GM18858 (cell line): ENCODE measurements at regions not wholly inside any gene's neighbourhood (a gene's known extent, or its start where the extent isn't known, plus 50 kb on each side); places are given as distances from the start of the nearest gene placed in this dataset.

Experiments used
- ATAC-seq: cut with Tn5 transposase; IDR thresholded peaks from one replicate; pipeline ENCODE4 v1.9.1; 2021; ENCODE audit not compliant: unreplicated experiment

- ATAC-seq = no peak
These were observed 266.4 kb upstream of the TBC1D5 start for GRCh38 chr3:18008706-18009368.

- no peak for ATAC-seq
These were observed 265.5 kb upstream of the TBC1D5 start for GRCh38 chr3:18007980-18008379.

GRCh38 chr3:17995769-17996168 lies 253.3 kb upstream of the TBC1D5 start:
- no peak for ATAC-seq

GRCh38 chr3:17994167-17994566 lies 251.7 kb upstream of the TBC1D5 start:
- ATAC-seq = no peak

- no peak for ATAC-seq
These were observed 248.0 kb upstream of the TBC1D5 start for GRCh38 chr3:17990390-17990789.

GRCh38 chr3:17986348-17986816 lies 244.0 kb upstream of the TBC1D5 start:
- ATAC-seq = no peak

- ATAC-seq = no peak
These were observed 243.4 kb upstream of the TBC1D5 start for GRCh38 chr3:17985658-17986347.

- ATAC-seq = no peak
These were observed 240.7 kb upstream of the TBC1D5 start for GRCh38 chr3:17983106-17983505.

- no peak for ATAC-seq
These were observed 239.9 kb upstream of the TBC1D5 start for GRCh38 chr3:17982211-17982880.

GRCh38 chr3:17980863-17981262 lies 238.4 kb upstream of the TBC1D5 start:
- ATAC-seq = no peak

- no peak for ATAC-seq
These were observed 237.5 kb upstream of the TBC1D5 start for GRCh38 chr3:17979911-17980310.

GRCh38 chr3:17979252-17979651 lies 236.8 kb upstream of the TBC1D5 start:
- ATAC-seq = no peak

- no peak for ATAC-seq
These were observed 231.9 kb upstream of the TBC1D5 start for GRCh38 chr3:17974206-17974841.

- ATAC-seq = no peak
These were observed 230.8 kb upstream of the TBC1D5 start for GRCh38 chr3:17972959-17973906.

GRCh38 chr3:17972476-17972875 lies 230.0 kb upstream of the TBC1D5 start:
- ATAC-seq = no peak

GRCh38 chr3:17972030-17972429 lies 229.6 kb upstream of the TBC1D5 start:
- ATAC-seq = no peak

- ATAC-seq = no peak
These were observed 227.6 kb upstream of the TBC1D5 start for GRCh38 chr3:17969985-17970568.

GRCh38 chr3:17969244-17969643 lies 226.8 kb upstream of the TBC1D5 start:
- ATAC-seq = no peak

GRCh38 chr3:17967953-17968607 lies 225.6 kb upstream of the TBC1D5 start:
- ATAC-seq = no peak

- ATAC-seq = no peak
These were observed 224.7 kb upstream of the TBC1D5 start for GRCh38 chr3:17967111-17967510.
